ENCODE measurements at regions not wholly inside any gene's neighbourhood (a gene's known extent, or its start where the extent isn't known, plus 50 kb on each side); places are given as distances from the start of the nearest gene placed in this dataset.

GRCh38 chr4:180913750-180914149, 1329.5 kb upstream of the TENM3 start:
- no peak for TF ChIP-seq CTCF (IDR thresholded peaks at IDR 0.05; ENCODE audit: unreplicated experiment)
- no peaks in the 10 kb centered on the region for H3K27me3 Mint-ChIP-seq (ENCODE audit: insufficient read depth, unreplicated experiment)
- peak overlapping the region; percentile 13 for H3K27ac Mint-ChIP-seq (ENCODE audit: low read depth, unreplicated experiment)
- H3K4me1 Mint-ChIP-seq (ENCODE audit: insufficient read depth, unreplicated experiment) = no peaks in the 10 kb centered on the region
- no peaks in the 10 kb centered on the region for H3K9me3 Mint-ChIP-seq (ENCODE audit: unreplicated experiment)
- H3K36me3 Mint-ChIP-seq (ENCODE audit: insufficient read depth, unreplicated experiment) = no peaks in the 10 kb centered on the region
- H3K4me3 Mint-ChIP-seq (ENCODE audit: unreplicated experiment) = no peak overlapping the region
- CTCF ChIA-PET = no interaction called here
- POLR2A ChIA-PET = no interaction called here
- DNase-seq (ENCODE audit: unreplicated experiment) = no peak
- no TSS peak for BruUV-seq (replicated peaks)
- intact Hi-C loops (cut with micrococcal nuclease) = no loop called here

GRCh38 chr4:180923486-180923885, 1319.7 kb upstream of the TENM3 start:
- no peak overlapping the region for H3K4me3 Mint-ChIP-seq (ENCODE audit: unreplicated experiment)
- H3K4me1 Mint-ChIP-seq (ENCODE audit: insufficient read depth, unreplicated experiment) = no peaks in the 10 kb centered on the region
- H3K27ac Mint-ChIP-seq (ENCODE audit: low read depth, unreplicated experiment) = no peak overlapping the region
- H3K9me3 Mint-ChIP-seq (ENCODE audit: unreplicated experiment) = no peaks in the 10 kb centered on the region
- no peak for TF ChIP-seq CTCF (IDR thresholded peaks at IDR 0.05; ENCODE audit: unreplicated experiment)
- H3K36me3 Mint-ChIP-seq (ENCODE audit: insufficient read depth, unreplicated experiment) = no peaks in the 10 kb centered on the region
- H3K27me3 Mint-ChIP-seq (ENCODE audit: insufficient read depth, unreplicated experiment) = no peaks in the 10 kb centered on the region
- ChIA-PET CTCF (interaction anchor here (0.6 kb wide), 1 partner anchor 840 kb away, joined by 4 read pairs; no protein-coding TSS in a partner anchor), POLR2A (interaction anchor here (1.3 kb wide), 1 partner anchor 9 kb away, joined by 4 read pairs; no protein-coding TSS in a partner anchor)
- peak; percentile 3 for DNase-seq (ENCODE audit: unreplicated experiment)
- no TSS peak for BruUV-seq (replicated peaks)
- intact Hi-C loops (cut with micrococcal nuclease) = loop anchor here (1.0 kb wide), 1 partner anchor 10 kb away; no protein-coding TSS in a partner anchor

GRCh38 chr4:180925805-180926204, 1317.4 kb upstream of the TENM3 start:
- H3K4me3 Mint-ChIP-seq (ENCODE audit: unreplicated experiment) = no peak overlapping the region
- BruUV-seq (replicated peaks) = no TSS peak

GRCh38 chr4:180926277-180926676, 1316.9 kb upstream of the TENM3 start:
- BruUV-seq (replicated peaks) = no TSS peak
- H3K4me1 Mint-ChIP-seq (ENCODE audit: insufficient read depth, unreplicated experiment) = no peaks in the 10 kb centered on the region
- no peaks in the 10 kb centered on the region for H3K9me3 Mint-ChIP-seq (ENCODE audit: unreplicated experiment)
- CTCF ChIA-PET = interaction anchor here (0.6 kb wide), 1 partner anchor 12 kb away, joined by 3 read pairs; no protein-coding TSS in a partner anchor
- no peaks in the 10 kb centered on the region for H3K36me3 Mint-ChIP-seq (ENCODE audit: insufficient read depth, unreplicated experiment)
- intact Hi-C loops (cut with micrococcal nuclease) = no loop called here
- H3K4me3 Mint-ChIP-seq (ENCODE audit: unreplicated experiment) = no peak overlapping the region
- POLR2A ChIA-PET = no interaction called here
- H3K27me3 Mint-ChIP-seq (ENCODE audit: insufficient read depth, unreplicated experiment) = no peaks in the 10 kb centered on the region
- TF ChIP-seq CTCF (IDR thresholded peaks at IDR 0.05; ENCODE audit: unreplicated experiment) = no peak
- DNase-seq (ENCODE audit: unreplicated experiment) = no peak
- no peak overlapping the region for H3K27ac Mint-ChIP-seq (ENCODE audit: low read depth, unreplicated experiment)

More at GRCh38 chr4:180925805-180926204, 1317.4 kb upstream of the TENM3 start:
- H3K27me3 Mint-ChIP-seq (ENCODE audit: insufficient read depth, unreplicated experiment) = no peaks in the 10 kb centered on the region
- H3K9me3 Mint-ChIP-seq (ENCODE audit: unreplicated experiment) = no peaks in the 10 kb centered on the region
- DNase-seq (ENCODE audit: unreplicated experiment) = peak; percentile 13
- no peaks in the 10 kb centered on the region for H3K4me1 Mint-ChIP-seq (ENCODE audit: insufficient read depth, unreplicated experiment)
- H3K27ac Mint-ChIP-seq (ENCODE audit: low read depth, unreplicated experiment) = no peak overlapping the region
- intact Hi-C loops (cut with micrococcal nuclease) = no loop called here
- ChIA-PET CTCF (no interaction called here), POLR2A (no interaction called here)
- H3K36me3 Mint-ChIP-seq (ENCODE audit: insufficient read depth, unreplicated experiment) = no peaks in the 10 kb centered on the region
- TF ChIP-seq CTCF (IDR thresholded peaks at IDR 0.05; ENCODE audit: unreplicated experiment) = no peak
